ENCODE measurements at regions not wholly inside any gene's neighbourhood (a gene's known extent, or its start where the extent isn't known, plus 50 kb on each side); places are given as distances from the start of the nearest gene placed in this dataset.

- no peak for DNase-seq (ENCODE audit: low read depth in 2 of 3, low spot score in 1 of 3)
These were observed 610.4 kb upstream of the NETO1 start for GRCh38 chr18:73478191-73478590.

DNA sequence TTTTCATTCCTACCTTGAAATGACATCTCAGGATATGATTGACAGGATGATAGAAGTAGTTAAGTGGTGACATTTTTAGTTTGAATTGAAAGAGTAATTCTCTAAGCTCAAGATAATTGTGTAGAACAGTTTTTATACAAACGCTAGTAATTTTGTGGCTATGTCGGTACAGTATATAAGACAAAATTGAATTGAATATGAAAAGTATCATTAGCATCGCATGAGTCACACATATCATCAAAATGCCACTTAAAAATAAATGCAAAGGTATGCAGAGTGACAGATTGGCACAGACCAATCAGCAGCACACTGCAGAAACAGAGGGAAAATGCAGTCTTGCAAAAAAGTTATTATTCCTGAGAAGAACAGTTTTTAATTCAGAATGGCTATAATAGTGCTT lies 608.2 kb upstream of the NETO1 start:
- no peak for DNase-seq (ENCODE audit: low read depth in 2 of 3, low spot score in 1 of 3)

- no peak for DNase-seq (ENCODE audit: low read depth in 2 of 3, low spot score in 1 of 3)
These were observed 594.3 kb upstream of the NETO1 start for GRCh38 chr18:73462092-73462491.

GRCh38 chr18:73461780-73462059 lies 593.9 kb upstream of the NETO1 start:
- no peak for DNase-seq (ENCODE audit: low read depth in 2 of 3, low spot score in 1 of 3)

GRCh38 chr18:73461038-73461779 lies 593.4 kb upstream of the NETO1 start:
- DNase-seq (ENCODE audit: low read depth in 2 of 3, low spot score in 1 of 3): no peak

DNA sequence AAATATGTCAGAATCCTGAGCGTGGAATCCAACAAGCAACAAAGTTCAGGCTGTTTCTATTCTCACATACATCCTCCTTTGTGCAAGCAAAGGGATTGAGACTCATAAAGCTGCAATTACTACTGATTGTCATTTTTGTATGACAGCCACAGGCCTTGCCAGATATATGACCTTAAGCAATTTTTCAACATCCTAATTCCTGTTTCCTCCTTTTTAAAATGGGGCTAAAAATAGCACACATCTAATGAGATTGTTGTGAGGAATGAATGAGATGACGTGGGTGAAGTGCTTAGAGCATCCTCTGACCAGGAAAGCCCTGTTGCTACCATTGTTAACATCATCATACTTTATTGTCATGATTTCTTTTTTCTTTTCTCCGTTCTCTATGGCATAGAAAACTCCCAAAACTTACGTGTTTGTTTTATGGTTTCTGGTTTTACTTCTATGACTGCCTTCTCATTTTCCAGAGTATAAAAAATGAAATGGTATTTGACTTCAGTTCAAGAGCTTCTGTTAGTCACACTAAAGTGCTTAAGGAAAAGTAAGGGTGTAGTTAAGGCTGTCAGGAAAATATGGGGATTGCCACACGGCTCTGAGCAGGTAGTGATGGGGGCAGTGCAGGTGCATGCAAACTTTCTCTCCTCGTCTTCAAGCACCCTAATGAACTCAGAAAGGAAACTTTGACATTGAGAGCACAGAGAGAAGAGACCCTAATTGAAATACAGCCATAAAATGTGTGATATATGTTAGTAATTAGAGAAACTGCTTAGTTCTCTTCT lies 590.6 kb upstream of the NETO1 start:
- no peak for DNase-seq (ENCODE audit: low read depth in 2 of 3, low spot score in 1 of 3)

GRCh38 chr18:73456643-73457042 lies 588.9 kb upstream of the NETO1 start:
- DNase-seq (ENCODE audit: low read depth in 2 of 3, low spot score in 1 of 3): no peak

- no peak for DNase-seq (ENCODE audit: low read depth in 2 of 3, low spot score in 1 of 3)
These were observed 585.1 kb upstream of the NETO1 start for GRCh38 chr18:73452866-73453265.

DNA sequence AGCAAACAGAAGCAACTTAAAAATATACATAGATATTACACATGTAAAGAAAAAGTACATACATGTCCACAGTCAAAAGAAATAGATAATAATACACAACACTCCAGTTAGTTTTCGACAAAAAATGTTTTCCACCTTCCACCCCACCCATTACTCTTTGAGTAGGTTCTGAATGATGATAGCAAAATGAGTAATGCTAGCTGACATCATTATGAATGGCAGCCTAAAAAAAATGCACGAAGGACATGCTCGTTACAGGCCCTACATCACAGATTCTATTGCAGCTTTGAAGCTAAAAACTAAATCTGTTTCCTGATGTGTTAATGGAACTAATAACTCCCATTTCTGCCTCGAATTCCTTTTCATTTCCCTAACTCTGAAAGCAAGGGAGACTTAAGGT lies 578.7 kb upstream of the NETO1 start:
- no peak for DNase-seq (ENCODE audit: low read depth in 2 of 3, low spot score in 1 of 3)

DNA sequence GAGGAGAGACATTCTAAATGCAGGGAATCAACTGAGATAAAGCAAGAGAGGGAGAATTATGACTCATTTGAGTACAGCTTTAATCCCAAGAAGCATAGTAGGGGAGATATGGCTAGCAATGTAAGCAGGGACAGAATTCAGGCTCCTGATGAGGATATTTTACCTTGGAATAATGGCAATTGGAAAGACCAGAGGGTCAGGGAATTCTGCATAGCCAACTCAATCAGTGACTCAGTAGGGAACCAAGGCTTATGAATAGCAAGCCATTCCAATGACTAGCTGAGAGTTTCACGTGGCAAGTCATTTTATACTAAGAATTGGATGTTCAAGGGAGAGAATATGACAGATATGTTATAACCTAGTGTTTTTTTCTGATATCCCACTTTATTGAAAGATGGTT lies 563.8 kb upstream of the NETO1 start:
- no peak for DNase-seq (ENCODE audit: low read depth in 2 of 3, low spot score in 1 of 3)

DNA sequence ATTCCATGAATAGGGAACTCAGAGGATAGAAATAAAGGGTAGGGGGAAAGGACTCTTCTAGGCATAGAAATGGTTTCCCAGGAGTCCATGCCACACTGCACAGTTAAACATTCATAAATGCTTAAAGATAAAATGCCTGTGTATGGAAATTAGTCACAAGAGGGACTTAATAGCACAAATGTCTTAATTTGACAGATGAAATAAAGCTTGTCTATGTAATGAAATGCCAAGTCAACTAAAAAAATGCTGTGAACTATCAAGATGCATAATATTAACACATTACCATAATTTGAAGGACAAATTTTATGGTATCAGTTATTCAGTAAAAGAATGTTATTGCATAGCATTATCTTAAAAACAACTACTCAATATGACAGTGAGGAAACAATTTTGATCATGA lies 553.2 kb upstream of the NETO1 start:
- no peak for DNase-seq (ENCODE audit: low read depth in 2 of 3, low spot score in 1 of 3)

- no peak for DNase-seq (ENCODE audit: low read depth in 2 of 3, low spot score in 1 of 3)
These were observed 551.7 kb upstream of the NETO1 start for GRCh38 chr18:73419531-73419930.

DNA sequence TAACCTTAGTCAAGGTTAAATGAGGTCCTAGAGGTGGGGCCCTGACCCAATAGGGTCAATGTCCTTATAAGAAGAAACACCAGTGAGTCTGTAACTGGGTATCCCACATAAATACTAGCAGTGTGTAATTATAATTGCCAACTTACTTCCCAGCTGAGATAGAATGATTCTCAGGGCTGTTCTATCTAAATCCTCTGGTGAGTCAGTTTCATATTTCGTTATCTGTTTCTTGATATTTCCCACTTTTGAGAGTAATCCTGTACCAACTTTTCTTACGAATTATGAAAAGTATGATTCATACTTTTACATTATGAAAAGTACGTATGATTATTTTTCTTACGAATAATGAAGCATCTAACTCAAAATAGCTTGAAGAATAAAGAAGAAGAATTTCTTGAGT lies 546.8 kb upstream of the NETO1 start:
- no peak for DNase-seq (ENCODE audit: low read depth in 2 of 3, low spot score in 1 of 3)

DNA sequence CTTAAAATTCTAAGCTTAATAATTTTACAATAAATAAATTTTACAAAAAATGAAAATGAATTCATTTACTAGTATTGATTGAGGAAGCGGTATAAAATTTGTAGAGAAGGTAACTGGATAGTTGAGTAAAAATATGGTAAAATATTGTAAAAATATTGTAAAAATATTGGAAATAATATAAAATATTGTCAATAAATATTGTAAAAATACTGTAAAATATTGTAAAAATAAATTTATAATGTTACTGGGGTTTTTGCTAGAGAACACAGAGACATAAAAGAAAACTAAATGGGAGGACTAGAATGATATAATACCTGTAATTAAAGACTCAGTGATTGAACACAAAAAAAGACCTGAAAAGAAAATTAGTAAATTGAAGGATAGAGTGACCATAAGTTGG lies 546.3 kb upstream of the NETO1 start:
- DNase-seq (ENCODE audit: low read depth in 2 of 3, low spot score in 1 of 3): no peak

DNA sequence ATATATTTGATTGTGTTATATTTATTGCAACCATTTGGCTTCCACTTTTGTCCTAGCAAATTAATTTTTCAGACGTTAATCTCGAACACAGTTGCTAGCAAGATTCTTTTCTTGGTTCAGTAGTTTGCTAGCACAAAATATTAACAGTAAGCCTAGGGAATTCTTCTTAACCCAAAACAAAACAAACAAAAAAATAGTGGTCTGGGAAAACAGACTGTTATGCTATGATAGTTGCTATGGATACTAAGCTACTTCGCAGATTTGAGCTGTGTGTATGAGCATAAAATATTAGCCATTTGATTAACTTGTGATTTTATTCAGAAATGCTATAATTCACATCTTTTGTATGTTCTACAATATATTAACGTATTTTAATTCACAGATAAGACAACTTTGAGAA lies 541.5 kb upstream of the NETO1 start:
- DNase-seq (ENCODE audit: low read depth in 2 of 3, low spot score in 1 of 3): no peak

GRCh38 chr18:73408469-73408868 lies 540.7 kb upstream of the NETO1 start:
- DNase-seq (ENCODE audit: low read depth in 2 of 3, low spot score in 1 of 3): no peak

DNA sequence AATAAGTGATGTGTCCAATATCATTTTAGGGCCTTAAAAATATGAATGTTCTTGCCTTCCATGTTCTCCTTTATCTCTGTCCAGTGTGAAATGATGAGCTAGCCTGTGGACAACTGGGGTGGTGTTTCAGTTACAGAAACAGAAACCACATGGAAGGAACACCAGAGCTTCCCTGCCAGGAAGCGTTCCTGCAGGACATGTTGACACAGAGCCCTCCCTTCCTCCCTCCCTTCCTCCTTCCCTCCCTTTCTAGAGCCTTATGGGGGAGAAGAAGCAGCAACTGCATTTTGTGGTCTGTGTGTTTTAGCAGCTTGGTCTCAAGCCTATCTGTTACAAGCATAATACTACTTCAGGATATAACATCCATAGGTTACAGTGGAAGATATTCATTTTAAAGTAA lies 539.7 kb upstream of the NETO1 start:
- no peak for DNase-seq (ENCODE audit: low read depth in 2 of 3, low spot score in 1 of 3)

DNA sequence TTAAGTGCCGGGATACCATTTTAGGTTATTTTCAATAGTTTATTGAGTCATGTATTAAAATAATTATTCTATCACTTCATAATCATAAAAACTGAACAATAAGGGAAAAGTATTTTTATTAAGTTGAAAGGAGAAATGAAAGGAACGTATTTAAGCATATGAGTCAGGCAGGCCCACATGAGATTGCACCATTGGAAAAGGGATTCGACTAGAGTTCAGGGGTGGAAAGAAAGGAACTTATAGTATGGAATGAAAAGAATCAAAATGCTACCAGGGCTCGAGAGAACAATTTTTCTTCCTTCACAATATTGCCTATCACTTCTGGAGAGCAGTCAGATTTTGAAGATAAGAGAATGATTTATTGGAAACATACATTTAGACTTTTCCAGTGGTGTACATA lies 516.5 kb upstream of the NETO1 start:
- no peak for DNase-seq (ENCODE audit: low read depth in 2 of 3, low spot score in 1 of 3)

GRCh38 chr18:73381699-73382036 lies 513.9 kb upstream of the NETO1 start:
- no peak for DNase-seq (ENCODE audit: low read depth in 2 of 3, low spot score in 1 of 3)

GRCh38 chr18:73381016-73381698 lies 513.4 kb upstream of the NETO1 start:
- no peak for DNase-seq (ENCODE audit: low read depth in 2 of 3, low spot score in 1 of 3)

- no peak for DNase-seq (ENCODE audit: low read depth in 2 of 3, low spot score in 1 of 3)
These were observed 498.9 kb upstream of the NETO1 start for GRCh38 chr18:73366713-73367112.

DNA sequence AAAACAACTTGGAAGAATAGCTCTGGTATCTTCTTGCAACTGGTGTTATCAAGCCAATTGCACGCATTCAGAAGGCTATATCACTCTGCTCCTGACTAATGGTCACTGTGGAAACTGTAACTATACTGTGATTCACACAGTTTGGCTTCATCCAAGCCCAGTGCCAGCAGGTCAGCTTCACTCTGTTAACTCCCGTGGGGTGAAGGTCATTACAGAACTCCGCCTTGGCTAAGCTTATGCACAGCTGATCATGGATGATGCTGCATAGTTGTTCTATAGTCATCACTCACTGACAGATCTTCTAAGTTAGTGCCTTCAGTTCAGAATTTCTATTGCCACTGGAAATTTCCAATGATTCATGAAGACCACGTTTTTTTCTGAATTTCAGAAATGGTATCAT lies 497.2 kb upstream of the NETO1 start:
- DNase-seq (ENCODE audit: low read depth in 2 of 3, low spot score in 1 of 3): no peak

DNA sequence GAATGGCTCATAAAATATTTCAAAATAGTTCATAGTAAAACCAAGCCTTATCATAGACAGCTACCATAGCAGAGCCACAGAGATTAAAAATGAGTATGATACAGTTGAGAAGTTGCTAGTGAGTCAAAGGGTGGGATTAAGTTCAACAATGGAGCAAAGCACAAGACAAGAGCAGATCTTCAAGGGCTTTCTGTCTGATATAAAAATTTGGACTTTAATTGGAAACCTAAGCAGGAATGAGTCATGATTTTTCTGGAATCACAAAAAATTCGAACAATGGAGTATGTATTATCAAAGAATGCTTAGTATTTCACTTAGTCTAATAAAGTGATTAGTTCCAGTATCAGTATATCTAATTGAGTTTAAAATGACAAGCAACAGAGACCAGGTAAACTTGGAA lies 487.3 kb upstream of the NETO1 start:
- no peak for DNase-seq (ENCODE audit: low read depth in 2 of 3, low spot score in 1 of 3)
